PC-9 (cell line): ENCODE measurements at regions not wholly inside any gene's neighbourhood (a gene's known extent, or its start where the extent isn't known, plus 50 kb on each side); places are given as distances from the start of the nearest gene placed in this dataset.

Experiments
- CTCF ChIP-seq: fragments of 200-600 bp; sonication (generic); conservative IDR thresholded peaks from 2 replicates; pipeline ENCODE4 v1.6.1; 2017; ENCODE audit warnings: mixed run types, antibody characterized with exemption, mild to moderate bottlenecking, moderate library complexity
- EZH2 ChIP-seq: fragments of 200-600 bp; sonication (generic); IDR thresholded peaks from 2 replicates; pipeline ENCODE4 v1.8.0; 2017; ENCODE audit warnings: antibody characterized with exemption, low read depth

DNA sequence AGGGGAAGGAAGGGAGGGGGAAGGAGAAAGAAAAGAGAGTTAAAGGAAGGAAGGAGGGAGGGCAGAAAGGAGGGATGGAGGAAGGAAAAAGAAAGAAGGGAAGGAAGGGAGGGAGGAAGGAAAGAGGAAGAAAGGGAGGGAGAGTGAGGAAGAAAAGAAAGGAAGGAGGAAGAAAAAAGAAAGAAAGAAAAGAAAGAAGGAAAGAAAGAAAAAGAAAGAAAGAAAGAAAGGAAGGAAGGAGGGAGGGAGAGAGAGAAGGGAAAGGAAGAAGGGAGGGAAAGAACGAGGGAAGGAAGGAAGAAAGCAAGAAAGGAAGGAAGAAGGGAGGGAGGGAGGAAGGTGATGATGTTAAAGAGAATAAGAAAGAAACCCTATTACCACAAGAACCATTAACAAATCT lies 150.6 kb downstream of the MXRA5 start:
- TF ChIP-seq CTCF (no peak), EZH2 (no peak)
